GM19025 (cell line): ENCODE measurements at regions not wholly inside any gene's neighbourhood (a gene's known extent, or its start where the extent isn't known, plus 50 kb on each side); places are given as distances from the start of the nearest gene placed in this dataset.

Source experiments
- ATAC-seq: cut with Tn5 transposase; IDR thresholded peaks from one replicate; pipeline ENCODE4 v1.9.1; 2021; ENCODE audit warnings: mild to moderate bottlenecking, low read depth, moderate library complexity; ENCODE audit not compliant: unreplicated experiment

DNA sequence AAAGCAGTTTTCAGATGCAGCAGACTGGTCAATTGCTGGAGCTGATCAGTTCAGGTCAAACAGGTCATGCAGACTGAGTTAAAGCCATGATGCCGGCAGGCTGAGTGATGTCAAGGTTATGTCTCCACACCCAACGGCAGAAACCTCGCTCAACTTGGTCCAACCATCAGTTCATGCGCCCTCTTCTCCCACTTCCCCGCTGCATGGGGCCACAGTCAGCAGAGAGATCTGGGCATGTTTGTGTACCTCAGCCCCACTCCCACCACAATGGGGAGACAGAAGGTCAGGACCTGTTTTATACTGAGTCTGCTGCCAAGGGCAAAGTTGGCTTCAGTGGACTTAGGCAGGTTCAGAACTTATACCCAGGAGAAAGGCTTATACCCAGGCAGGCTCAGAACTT, 118.7 kb downstream of the TRIM29 start:
- ATAC-seq, result no peak

DNA sequence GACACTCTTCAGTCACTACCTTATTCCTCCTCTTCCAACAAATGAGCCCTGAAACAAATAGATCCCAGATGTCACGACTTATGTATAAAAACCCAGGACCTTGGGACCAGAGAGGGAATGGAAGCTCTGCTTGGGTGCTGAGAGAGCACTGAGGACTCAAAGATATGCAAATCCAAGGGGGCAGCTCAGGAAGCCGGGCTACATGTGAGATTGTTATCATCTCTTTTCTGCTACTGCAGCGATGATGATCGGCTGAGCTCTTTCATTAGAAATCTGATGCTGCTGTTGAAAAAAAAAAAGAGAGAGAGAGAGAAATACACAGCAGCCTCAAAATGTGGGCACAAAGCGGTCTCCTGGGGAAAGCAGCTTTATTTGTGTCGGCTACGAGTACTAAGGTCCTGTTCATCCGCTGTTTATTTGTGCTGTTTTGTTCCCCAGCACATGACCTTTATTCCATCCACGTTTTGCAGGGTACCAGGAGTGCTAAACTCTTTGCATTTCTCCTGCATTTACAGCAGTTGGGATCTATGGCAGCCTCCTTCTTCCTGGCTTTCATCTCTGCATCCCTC, 120.2 kb downstream of the TRIM29 start:
- no peak for ATAC-seq

GRCh38 chr11:120013325-120014250, 124.3 kb downstream of the TRIM29 start:
- ATAC-seq, result no peak

DNA sequence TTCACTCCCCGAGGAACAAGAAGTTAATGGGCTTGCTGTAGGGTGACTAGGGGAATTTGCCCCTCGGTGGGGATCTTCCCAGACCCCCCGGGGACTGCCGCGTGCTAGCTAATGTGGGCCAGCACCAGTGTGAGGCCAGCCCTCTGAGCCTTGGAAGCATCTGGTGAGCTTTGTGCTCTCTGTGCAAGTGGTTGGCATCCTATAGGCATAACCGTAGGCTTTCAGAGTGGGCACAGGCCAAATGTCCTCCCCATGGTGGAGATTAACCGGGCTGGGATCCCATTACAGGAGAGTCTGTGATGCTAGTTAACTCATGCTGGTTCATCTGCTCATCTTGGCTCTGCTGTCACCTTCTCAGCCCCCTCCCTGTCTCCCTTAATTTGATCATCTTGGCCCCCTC, 125.7 kb downstream of the TRIM29 start:
- ATAC-seq, result no peak

DNA sequence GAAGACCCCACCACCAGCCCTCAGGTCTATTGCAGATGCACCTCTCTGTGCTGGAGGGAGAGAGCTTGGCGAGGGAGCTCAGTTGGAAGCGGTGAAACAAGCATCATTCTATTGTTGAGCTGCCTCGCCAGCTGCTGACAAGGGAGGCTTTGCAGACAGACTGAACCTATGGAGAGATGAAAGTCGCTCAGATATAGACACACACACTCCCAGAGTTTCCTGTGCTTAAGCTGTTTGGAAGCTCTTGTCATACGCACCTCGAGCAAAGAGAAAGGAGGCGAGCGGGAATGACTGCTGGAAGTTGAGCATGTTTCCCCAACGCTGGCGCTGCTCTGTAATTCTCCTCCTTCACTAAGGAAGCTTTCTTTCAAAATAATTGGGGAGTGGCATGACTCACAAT, 126.1 kb downstream of the TRIM29 start:
- ATAC-seq, result no peak

DNA sequence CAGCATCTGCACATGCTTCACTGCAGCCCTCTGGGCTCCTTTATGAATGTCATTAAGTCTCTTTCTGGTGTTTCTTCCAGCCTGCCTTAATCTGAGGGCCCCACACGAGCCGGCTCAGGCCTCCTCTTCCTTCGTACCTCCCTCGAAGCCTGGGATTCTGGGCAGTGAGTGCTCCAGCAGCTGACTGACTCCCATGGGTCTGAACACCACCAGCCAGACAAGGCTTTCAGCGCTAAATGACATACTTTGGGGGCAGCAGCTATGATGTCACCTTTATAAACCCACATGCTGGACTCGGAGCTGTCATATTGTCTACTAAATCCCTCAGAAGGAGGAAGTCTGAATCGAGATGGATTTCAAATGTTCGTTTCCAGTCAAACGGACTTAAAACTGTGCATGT, 127.1 kb downstream of the TRIM29 start:
- ATAC-seq, result no peak

DNA sequence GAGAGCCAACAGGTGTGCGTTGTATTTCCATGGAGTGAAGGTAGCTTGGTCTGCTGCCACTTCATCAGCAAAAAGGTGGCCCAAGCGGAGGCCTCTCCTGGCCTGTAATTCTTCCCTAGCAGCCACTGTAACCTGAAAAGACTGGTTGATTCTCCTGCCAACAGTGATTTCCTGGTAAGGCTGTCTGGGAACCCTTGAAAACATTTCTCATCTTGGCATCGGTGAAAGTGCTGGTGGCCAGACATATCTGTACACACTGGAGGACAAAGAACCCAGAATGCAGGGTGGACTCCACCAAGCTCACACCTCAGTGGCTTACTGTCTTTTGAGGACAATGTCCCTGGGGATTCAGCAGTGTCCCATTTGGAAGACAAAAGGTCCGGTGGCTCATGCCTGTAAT, 128.0 kb downstream of the TRIM29 start:
- ATAC-seq, result no peak

DNA sequence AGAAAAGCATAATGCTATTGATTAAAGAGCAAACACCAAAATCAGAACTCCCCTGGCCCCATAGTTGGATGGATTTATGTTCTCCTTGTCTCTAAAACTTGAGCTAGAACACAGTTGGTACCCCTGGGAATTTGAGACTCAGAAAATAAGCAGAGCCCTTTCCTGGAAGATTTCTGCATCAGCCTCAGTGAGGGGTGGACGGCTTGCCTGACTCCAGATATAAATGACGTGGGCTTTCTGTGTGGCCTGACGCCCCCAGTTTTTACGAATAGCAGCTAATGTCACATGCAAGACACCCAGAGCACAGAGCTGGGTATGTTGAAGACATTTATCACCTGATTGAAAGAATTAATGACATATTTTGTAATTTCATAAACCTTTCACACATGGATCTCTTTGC, 130.8 kb downstream of the TRIM29 start:
- no peak for ATAC-seq

DNA sequence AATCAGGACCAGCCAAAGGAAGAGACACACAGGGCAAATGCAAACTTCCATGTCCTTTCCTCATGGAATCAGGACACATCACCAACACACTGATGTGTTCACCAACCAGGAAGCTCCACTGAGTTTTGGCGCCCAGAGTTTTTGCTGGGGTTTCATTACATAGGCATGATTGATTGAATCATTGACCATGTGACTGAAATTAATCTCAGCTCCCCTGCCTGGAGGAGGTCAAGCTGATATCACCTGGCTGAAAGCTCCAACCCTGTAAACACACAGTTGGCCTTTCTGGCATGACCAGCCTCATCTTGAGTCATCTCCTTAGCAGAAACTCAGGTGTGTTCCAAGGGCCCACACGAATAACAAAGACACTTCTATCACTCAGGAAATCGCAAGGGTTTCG, 133.2 kb downstream of the TRIM29 start:
- ATAC-seq, result no peak

- ATAC-seq, result no peak
Measured at GRCh38 chr11:120001178-120002090, 136.5 kb downstream of the TRIM29 start.

DNA sequence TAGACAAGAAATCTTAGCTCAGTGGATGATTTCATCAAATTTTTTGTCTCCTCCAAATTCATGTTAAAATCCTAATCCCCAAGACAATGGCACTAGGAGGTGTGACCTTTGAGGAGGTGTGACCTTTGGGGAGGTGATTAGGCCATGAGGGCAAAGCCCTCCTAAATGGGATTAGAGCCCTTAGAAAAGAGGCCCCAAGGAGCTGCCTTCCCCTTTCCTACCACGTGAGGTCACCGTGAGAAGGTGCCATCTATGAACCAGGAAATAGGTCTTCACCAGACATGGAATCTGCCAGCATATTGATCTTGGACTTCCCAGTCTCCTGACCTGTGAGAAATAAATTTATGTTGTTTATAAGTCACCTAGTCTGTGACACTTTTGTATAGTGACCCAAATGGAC, 138.7 kb downstream of the TRIM29 start:
- ATAC-seq, result no peak

DNA sequence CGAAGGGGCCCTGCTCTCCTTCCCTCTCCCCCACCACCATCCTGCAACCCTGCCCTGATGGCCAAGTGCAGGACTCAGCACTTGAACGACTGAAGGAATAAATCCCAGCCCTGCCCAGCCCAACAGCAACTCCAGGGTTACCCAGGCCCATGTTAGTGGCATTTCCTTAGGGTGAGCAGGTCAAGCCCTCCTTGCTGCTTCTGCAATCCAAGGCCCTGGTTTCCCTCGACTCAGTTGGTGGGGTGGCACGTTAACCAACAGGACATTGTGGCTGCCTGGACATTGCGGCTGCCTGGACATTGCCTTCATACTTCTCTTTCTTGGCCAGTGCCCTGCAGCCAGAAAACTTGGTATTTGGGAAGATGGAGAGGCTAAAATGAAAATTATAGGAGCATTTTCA, 141.4 kb downstream of the TRIM29 start:
- no peak for ATAC-seq

- ATAC-seq, result no peak
Measured at GRCh38 chr11:119995730-119996491, 142.0 kb downstream of the TRIM29 start.

- ATAC-seq, result no peak
Measured at GRCh38 chr11:119993722-119994121, 144.2 kb downstream of the TRIM29 start.

DNA sequence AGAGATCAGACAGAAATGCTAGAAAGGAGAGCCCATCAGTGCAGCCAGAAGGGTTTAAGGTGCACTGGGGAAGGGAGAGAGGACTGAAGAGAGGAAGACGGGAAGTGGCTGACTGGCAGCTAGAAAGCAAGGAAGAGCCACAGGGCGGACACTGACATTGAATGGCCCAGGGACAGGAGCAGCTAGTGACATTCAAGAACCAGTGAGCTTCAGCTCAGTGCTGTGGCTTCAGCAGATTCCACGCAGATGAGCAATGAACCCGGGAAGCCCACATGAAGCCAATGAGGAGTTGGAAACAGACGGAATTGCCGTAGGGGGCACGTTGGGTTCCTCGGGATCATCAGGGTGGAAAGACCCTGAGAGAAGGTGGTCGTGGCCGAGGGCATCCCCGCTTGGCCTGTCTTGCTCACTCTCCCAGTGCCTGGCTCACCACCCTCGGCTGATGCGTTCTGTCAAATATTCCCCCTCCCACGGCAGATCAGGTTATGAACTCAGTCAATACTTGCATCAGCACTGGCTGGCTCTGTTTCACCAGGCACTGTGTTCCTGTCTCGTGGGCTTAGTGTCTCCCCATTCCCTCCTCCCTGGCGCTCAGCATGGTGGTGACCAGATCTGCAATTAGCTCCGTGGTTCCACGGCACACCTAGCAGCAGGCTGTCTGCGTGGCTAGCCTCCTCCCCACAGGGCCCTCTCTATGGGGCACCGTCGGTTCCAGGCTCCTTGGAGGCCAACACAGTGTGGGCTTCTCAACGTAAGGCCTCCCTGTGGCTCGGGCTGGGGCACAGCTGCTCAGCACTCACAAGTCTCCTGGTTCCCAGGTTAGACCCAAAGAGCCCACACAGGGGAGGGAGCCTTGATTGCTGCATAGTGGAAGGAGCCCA, 145.5 kb downstream of the TRIM29 start:
- no peak for ATAC-seq

DNA sequence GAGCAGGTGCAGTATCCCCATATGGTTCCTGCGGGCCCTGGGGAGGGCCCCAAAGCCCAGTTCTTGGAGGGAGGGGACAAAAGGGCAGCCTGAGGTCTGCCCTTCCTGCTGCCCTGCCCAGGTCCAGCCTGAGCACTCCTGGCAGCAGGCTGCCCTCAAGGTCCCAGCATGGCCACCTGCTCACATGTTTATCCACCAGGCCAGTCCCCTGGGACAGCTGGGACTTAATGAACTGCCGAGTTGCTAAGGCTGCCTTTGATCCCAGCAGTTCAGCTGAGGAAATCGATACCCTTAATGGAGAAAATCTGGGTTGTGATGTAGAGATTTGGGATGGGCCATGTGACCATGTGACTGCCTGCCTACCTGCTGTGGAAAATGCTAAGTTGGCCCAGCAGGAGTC, 146.2 kb downstream of the TRIM29 start:
- no peak for ATAC-seq

DNA sequence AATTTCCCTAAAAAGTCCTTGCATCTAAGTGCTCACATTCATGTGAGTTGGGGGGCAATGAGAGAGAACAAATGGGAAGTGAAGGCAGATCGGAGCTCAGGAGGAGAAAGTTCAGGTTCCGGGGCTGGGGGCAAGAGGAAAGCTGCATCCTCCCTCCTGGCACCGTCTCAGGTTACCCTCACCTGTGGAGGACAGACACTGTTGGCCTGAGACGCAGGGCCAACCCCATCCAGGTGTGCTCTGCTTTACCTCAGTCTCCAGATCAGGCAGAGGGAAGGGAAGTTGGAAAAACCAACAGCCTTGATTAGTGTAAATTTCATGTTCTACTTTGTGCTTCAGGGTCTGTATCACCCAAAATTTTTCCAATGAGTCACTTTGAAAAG, 146.9 kb downstream of the TRIM29 start:
- no peak for ATAC-seq

DNA sequence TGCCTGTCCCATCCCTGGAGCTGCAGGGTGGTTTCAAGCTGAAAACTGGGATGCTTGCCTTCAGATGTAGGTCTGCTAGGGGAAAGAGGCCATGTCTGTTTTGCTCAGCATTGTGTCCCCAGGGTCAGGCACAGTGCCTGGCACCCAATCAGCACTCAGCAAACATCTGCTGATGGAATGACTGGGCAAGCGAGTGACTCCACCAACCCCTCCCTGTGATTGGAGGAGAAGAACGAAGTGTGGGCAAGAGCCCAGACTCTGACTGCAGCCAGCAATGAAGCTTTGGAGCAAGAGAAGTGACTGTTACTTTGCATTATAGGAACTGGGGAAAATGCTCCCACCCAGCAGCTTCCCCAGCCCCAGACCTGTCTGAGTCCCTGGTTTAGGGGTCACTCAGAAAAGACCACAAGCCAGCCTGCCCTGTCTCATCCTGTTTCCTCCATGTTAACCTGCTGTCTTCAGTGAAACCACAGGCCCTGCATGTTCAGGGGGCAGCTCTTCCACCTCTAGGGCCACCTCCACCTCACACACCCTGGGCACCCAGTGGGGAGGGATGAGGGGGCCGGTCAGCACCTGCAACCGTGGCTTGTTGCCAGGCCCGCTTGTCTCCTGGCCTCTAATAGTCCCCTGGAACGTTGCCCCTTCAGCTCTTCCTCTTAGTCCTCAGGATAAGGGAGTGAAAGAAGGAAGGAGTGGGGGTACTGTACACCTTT, 147.4 kb downstream of the TRIM29 start:
- no peak for ATAC-seq
